Psoas muscle (tissue), 7 donors: ENCODE measurements at regions not wholly inside any gene's neighbourhood (a gene's known extent, or its start where the extent isn't known, plus 50 kb on each side); places are given as distances from the start of the nearest gene placed in this dataset.

ENCODE experiments used
- ATAC-seq, 4 donors: fragments of 200-7000 bp; cut with Tn5 transposase; one replicate each; pipeline ENCODE4 v1.9.1; 2020; ENCODE audit warnings: moderate library complexity in 3 of 4, mild to moderate bottlenecking in 2 of 4
- DNase-seq, 2 donors: peaks; one replicate each; pipeline ENCODE4 v3.0.0-alpha.2; 2020
- H3K27ac ChIP-seq: fragments of 200-600 bp; one replicate; pipeline ENCODE4 v1.8.0; 2022
- H3K27me3 ChIP-seq, 3 donors: fragments of 200-600 bp in 1 of 3; one replicate each; pipeline versions ENCODE4 v1.6.1 to v1.8.0; 2013 to 2022; ENCODE audit warnings: low read length in 2 of 3, mild to moderate bottlenecking in 2 of 3, moderate library complexity in 1 of 3; ENCODE audit not compliant: insufficient read depth in 3 of 3
- H3K36me3 ChIP-seq, 2 donors: fragments of 200-600 bp in 1 of 2; one replicate each; pipeline versions ENCODE4 v1.6.1 to v1.8.0; 2013 to 2022; ENCODE audit warnings: low read depth in 1 of 2, mild to moderate bottlenecking in 1 of 2, moderate library complexity in 1 of 2; ENCODE audit not compliant: insufficient read depth in 1 of 2
- H3K4me1 ChIP-seq: fragments of 200-600 bp; one replicate; pipeline ENCODE4 v1.8.0; 2022
- H3K4me3 ChIP-seq: fragments of 200-600 bp; one replicate; pipeline ENCODE4 v1.8.0; 2022; ENCODE audit warnings: mild to moderate bottlenecking
- H3K9me3 ChIP-seq: fragments of 200-600 bp; one replicate; pipeline ENCODE4 v1.8.0; 2022
- CTCF ChIP-seq: fragments of 200-600 bp; IDR thresholded peaks from one replicate; pipeline ENCODE4 v1.8.0; 2022; ENCODE audit warnings: antibody characterized with exemption
- WGBS, 3 donors: extraction: QIAGEN DNeasy Blood & Tissue Kit; methylation state at CpG; one replicate each; pipeline versions ENCODE4 v1.1.6 to v1.1.7; 2013; 5-methylcytosine and 5-hydroxymethylcytosine counted together
- intact Hi-C, 2 donors: fragments of 100-400 bp; cut with DNase I; formaldehyde crosslinking; loops; one replicate each; pipeline versions ENCODE4 v1.11.0 to v1.14.2; 2022
- donor health status: healthy with polysubstance abuse.
- donor health status: DM: no; HTN: no; CAD: no; lungs with moderate emphysema.
- donor health status: Bipolar disorder and iron deficiency.
- donor health status: healthy.
- donor health status: DM: yes; HTN: yes; CAD: no.
- donor health status: DM: no; HTN: no; CAD: no.
- donor health status: DM: yes; HTN: yes; CAD: no.

GRCh38 chr4:161167539-161167938 is 996.3 kb downstream of the FSTL5 start:
- H3K4me1 ChIP-seq = no peaks in the 10 kb centered on the region
- H3K4me3 ChIP-seq = no peak overlapping the region
- no peaks in the 10 kb centered on the region for H3K36me3 ChIP-seq
- no peaks in the 10 kb centered on the region for H3K9me3 ChIP-seq
- DNase-seq (no peak), ATAC-seq (no peak)
- no peak overlapping the region for H3K27ac ChIP-seq
- no peaks in the 10 kb centered on the region for H3K27me3 ChIP-seq
- TF ChIP-seq CTCF = no peak
- intact Hi-C loops = no loop called here

- Histone ChIP-seq H3K27ac (no peak overlapping the region), H3K4me1 (no peaks in the 10 kb centered on the region), H3K9me3 (no peaks in the 10 kb centered on the region), H3K27me3 (no peaks in the 10 kb centered on the region), H3K4me3 (no peak overlapping the region), H3K36me3 (no peaks in the 10 kb centered on the region)
- intact Hi-C loops = no loop called here
- TF ChIP-seq CTCF = no peak
- DNase-seq (no peak), ATAC-seq (no peak)
- WGBS, 3 donors = 59 to 64% (median 61%) methylated on average over 3 of the region's 3 CpGs
Measured at GRCh38 chr4:161160718-161161117, 1003.1 kb downstream of the FSTL5 start.

GRCh38 chr4:161148051-161148450 is 1015.7 kb downstream of the FSTL5 start:
- Histone ChIP-seq H3K36me3 (no peaks in the 10 kb centered on the region), H3K27me3 (no peaks in the 10 kb centered on the region), H3K4me3 (no peak overlapping the region), H3K4me1 (no peaks in the 10 kb centered on the region), H3K27ac (no peak overlapping the region), H3K9me3 (no peaks in the 10 kb centered on the region)
- TF ChIP-seq CTCF = no peak
- intact Hi-C loops = no loop called here
- DNase-seq (no peak), ATAC-seq (no peak)
- 50 to 66% (median 59%) methylated on average over 2 of the region's 2 CpGs for WGBS, 3 donors

- Histone ChIP-seq H3K36me3 (no peaks in the 10 kb centered on the region), H3K9me3 (peaks cover 6% of the 10 kb centered on the region), H3K4me3 (no peak overlapping the region), H3K27me3 (no peaks in the 10 kb centered on the region), H3K27ac (no peak overlapping the region), H3K4me1 (no peaks in the 10 kb centered on the region)
- no peak for TF ChIP-seq CTCF
- WGBS, 3 donors = 80 to 82% (median 81%) methylated on average over 3 of the region's 3 CpGs
- intact Hi-C loops = no loop called here
- DNase-seq (no peak), ATAC-seq (no peak)
Measured at GRCh38 chr4:161143375-161143774, 1020.4 kb downstream of the FSTL5 start.

GRCh38 chr4:161134795-161135194 is 1029.0 kb downstream of the FSTL5 start:
- intact Hi-C loops = no loop called here
- Histone ChIP-seq H3K27me3 (no peaks in the 10 kb centered on the region), H3K27ac (no peak overlapping the region), H3K9me3 (peaks cover 6% of the 10 kb centered on the region), H3K4me1 (no peaks in the 10 kb centered on the region), H3K36me3 (no peaks in the 10 kb centered on the region), H3K4me3 (no peak overlapping the region)
- no peak for DNase-seq
- no peak for TF ChIP-seq CTCF
- no peak for ATAC-seq
- 57 to 58% (median 58%) methylated on average over 2 of the region's 2 CpGs for WGBS, 3 donors
